ENCODE measurements at regions not wholly inside any gene's neighbourhood (a gene's known extent, or its start where the extent isn't known, plus 50 kb on each side); places are given as distances from the start of the nearest gene placed in this dataset.
"Not testable (repeated sequence)": the region's sequence is repeated elsewhere in the genome, so short reads cannot be mapped to it uniquely, and the experiment has no call there.

DNA sequence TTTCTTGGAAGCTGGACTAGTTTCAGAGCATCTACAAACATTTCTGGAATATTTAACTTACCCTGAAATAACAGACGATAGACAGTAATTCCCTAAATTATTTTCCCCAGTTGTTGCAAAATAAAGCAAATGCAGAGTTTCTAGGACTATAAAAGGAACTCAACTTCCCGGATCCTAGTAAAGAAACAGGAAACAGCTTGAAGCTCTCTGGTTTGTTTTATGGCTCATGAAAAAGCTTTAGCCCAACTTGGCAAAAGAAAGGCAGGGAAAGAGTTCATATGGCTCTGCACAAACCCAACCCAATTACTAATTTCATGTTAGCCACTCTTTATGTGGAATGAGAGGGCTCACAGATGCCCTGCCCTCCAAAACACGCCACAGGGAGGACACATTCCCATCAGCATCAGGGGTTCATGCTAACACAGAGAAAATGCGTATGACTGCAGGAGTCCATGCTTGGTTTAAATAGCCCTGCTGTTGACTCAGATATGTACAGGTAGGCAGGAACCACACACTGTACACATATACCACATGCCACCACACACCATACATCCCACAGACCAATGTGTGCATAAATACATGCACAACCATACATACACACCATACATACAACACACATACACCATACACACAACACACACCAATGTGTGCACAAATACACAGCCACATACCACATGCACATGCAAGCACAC is 115.9 kb upstream of the SAMD11 start:
- TF ChIP-seq POLR2A (IDR thresholded peaks at IDR 0.05; ENCODE audit: low read depth, low read length); PAX5 (IDR thresholded peaks at IDR 0.05; ENCODE audit: insufficient read depth, low read length, severe bottlenecking); POU2F2 (IDR thresholded peaks at IDR 0.05; ENCODE audit: low read depth, low read length); POLR2AphosphoS5 (IDR thresholded peaks at IDR 0.05; ENCODE audit: low read depth, low read length); TAF1 (IDR thresholded peaks at IDR 0.05; ENCODE audit: low read depth, low read length): not testable (repeated sequence)
